ENCODE measurements at regions not wholly inside any gene's neighbourhood (a gene's known extent, or its start where the extent isn't known, plus 50 kb on each side); places are given as distances from the start of the nearest gene placed in this dataset.
"Not testable (repeated sequence)": the region's sequence is repeated elsewhere in the genome, so short reads cannot be mapped to it uniquely, and the experiment has no call there.

DNA sequence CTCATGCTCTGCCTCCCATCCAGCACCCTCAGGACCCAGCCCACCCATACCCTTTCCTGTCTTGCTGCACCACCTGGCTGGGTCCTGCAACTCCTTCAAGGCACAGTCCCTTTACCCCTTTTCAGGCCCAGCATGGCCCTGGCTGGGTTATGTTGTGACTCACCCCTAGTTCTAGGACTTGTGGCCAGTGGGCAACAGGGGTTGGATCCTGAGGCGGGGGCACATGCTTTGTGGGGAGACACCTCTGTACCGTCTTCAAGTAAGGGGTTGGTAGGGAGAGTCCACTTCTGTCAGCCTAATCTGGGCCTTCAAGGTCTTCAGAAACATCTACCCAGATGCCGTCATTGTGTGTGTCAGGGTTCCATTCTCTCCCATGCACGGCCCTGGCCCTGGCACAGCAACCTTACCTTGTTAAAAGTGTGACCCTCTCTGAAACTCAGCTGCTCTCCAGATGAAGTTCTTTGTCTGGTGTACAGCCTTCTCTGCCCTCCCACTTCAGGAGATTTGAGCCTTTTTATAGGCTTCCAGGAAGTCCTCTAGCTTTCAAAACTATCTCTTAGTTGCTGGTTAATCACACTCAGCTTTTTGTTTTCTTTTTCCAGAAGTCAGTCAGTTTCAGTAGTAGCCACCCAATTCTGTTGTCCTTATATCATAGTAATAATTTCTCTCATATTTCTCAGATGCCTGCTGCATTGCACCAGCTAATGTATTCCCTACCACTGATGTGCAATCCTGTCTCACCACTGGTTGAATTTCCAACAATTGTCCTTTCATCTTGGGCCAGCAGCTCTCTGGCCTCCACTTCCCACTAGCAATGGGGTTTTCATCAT, 107.3 kb downstream of the NRN1 start:
- DNase-seq (ENCODE audit: extremely low read depth in 1 of 11, low read depth in 9 of 11, low spot score in 4 of 11) = no peak

DNA sequence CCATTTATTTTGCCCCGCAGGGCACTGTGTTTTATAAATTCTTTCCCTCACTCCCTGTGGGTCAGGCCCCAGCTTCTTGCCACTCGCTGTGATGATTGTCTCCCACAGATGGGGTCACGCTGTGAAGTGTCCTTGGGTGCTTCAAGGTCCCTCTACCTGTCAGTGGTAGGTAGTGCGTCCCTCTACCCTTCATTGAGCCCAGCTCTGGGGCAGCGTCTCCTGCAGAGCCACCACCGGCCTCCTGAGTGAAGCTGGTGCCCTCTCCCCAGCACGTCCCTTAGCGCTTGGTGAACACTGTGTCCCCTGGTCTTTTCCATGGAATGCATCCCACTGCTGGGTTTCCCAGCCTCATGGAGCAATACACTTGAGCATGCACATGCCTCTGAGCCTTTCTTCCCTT, 108.2 kb downstream of the NRN1 start:
- DNase-seq (ENCODE audit: extremely low read depth in 1 of 11, low read depth in 9 of 11, low spot score in 4 of 11) = no peak

GRCh38 chr6:5898102-5898501, 108.6 kb downstream of the NRN1 start:
- DNase-seq (ENCODE audit: extremely low read depth in 1 of 11, low read depth in 9 of 11, low spot score in 4 of 11) = no peak

DNA sequence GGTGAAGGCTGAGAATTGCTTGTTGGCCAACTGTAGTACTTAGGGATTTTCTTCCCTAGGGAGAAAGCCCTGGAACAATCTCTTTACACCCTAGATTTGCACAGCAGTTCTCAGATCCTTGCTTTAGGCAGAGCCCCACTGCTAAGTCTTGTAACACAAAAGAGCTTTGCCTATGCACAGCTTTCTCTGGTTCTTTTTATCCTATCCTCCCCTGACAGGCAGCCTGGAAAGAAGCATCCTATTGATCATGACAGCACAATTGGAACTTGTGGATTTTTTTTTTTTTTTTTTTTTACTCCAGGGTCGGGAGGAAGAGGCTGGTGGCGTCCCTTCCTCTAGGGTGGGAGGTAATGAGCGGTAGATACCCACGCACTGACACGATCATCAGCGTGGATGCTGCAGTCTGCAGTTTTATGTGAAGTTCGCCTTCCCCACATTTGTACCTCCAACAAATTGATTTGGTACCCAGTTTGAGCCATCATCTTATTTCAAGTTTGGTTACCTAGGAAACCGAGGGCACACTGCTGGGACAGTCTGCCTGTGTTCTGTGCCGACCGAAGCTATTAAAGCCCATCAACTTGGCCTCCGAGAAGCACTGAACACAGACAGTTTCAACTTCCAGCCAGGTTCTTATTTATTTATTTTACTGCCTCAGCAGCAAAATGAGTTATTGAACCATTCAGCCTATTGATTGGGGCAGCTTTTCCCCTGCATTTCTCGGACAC, 110.1 kb downstream of the NRN1 start:
- DNase-seq (ENCODE audit: extremely low read depth in 1 of 11, low read depth in 9 of 11, low spot score in 4 of 11) = no peak

DNA sequence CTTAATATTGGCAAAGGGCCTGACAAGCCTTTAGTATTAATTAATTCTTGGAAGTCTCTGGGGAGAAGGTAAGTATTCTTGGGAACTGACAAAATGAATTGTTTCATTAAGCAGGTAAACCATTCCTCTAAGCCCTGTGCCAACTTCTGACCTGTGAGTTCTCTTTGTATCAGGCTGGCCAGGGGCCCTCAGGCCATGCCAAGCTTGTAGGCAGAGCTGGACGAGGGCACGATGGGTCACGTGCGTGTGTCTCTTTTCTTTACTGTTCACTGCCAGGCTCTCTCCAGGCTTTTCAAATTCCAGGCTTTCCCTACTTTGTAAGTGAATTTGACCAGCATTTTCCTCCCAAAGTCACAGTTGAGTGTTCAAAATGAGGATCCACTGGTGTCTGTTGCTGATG, 112.4 kb downstream of the NRN1 start:
- no peak for DNase-seq (ENCODE audit: extremely low read depth in 1 of 11, low read depth in 9 of 11, low spot score in 4 of 11)

GRCh38 chr6:5893295-5893694, 113.4 kb downstream of the NRN1 start:
- no peak for DNase-seq (ENCODE audit: extremely low read depth in 1 of 11, low read depth in 9 of 11, low spot score in 4 of 11)

GRCh38 chr6:5892669-5893068, 114.1 kb downstream of the NRN1 start:
- no peak for DNase-seq (ENCODE audit: extremely low read depth in 1 of 11, low read depth in 9 of 11, low spot score in 4 of 11)

DNA sequence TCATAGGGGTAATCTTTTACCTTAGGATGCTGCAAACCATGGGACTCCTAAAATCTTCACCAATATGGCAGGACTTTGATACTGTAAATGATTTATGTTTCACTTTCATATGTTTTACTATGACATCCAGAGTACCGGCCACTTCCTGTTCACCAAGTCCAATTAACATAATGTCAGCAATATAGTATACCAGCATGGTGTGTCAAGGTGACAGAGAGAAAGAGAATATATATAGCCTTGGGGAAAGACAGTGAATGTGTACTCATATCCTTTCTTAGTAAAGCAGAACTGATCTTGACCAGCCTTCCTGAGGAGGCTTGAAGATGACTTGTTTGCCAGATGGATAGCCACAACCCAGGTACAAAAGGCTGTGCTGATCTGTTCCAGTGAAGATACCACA, 127.9 kb downstream of the NRN1 start:
- no peak for DNase-seq (ENCODE audit: extremely low read depth in 1 of 11, low read depth in 9 of 11, low spot score in 4 of 11)

GRCh38 chr6:5876076-5876475, 130.6 kb downstream of the NRN1 start:
- DNase-seq (ENCODE audit: extremely low read depth in 1 of 11, low read depth in 9 of 11, low spot score in 4 of 11) = no peak

GRCh38 chr6:5873976-5874375, 132.7 kb downstream of the NRN1 start:
- not testable (repeated sequence) for DNase-seq (ENCODE audit: extremely low read depth in 1 of 11, low read depth in 9 of 11, low spot score in 4 of 11)

- DNase-seq (ENCODE audit: extremely low read depth in 1 of 11, low read depth in 9 of 11, low spot score in 4 of 11) = no peak
Measured at GRCh38 chr6:5871296-5871695, 135.4 kb downstream of the NRN1 start.

- DNase-seq (ENCODE audit: extremely low read depth in 1 of 11, low read depth in 9 of 11, low spot score in 4 of 11) = no peak
Measured at GRCh38 chr6:5869676-5870075, 137.0 kb downstream of the NRN1 start.

- no peak for DNase-seq (ENCODE audit: extremely low read depth in 1 of 11, low read depth in 9 of 11, low spot score in 4 of 11)
Measured at GRCh38 chr6:5869261-5869660, 137.5 kb downstream of the NRN1 start.

DNA sequence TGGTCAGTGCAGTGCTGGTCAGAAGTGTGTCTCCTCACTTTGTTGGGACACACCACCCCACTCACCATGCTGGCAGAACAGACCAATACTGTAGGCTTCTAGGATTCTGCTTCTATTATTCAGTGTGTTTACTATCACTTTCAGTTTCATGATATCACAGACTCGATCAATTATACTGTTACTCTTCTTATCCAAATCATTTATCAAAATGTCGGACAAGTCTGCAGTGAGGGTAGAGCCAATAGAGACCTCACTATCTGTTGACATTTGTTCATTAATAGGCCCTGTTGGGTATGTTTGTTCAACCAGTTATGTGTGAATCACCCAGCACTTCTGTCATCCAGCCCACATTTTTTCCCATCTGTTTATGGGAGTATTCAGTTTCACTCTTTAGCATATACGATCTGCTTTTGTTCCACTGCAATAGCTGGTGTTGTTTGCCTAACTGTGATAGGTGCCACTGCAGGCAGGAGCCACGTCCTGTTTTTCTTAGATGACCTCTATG, 140.1 kb downstream of the NRN1 start:
- DNase-seq (ENCODE audit: extremely low read depth in 1 of 11, low read depth in 9 of 11, low spot score in 4 of 11) = peak in 8 of 11 donors; percentile 26 to 68 (median 38)

DNA sequence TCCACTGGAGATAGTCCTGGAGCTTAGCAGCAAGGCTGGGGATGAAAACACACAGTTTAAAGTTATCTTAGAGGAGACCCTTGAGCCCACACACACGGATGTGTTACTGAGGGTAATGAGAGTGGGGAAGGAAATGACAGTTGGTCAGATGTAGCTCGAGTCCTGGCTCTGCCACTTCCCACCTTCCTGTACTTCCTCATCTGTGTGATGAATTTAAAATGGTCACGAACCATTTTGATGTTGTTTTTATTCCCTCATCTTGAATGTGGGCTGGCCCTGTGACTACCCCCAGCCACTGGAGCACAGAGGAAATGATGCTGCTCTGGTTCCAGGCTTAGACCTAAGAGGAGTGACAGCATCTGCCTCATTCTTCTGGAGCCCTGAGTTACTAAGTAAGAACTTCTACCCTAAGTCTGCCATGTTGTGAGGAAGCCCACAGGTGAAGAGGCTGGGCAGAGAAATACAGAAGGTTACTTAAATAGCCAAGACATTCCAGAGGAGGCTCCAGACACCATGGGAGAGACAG, 141.2 kb downstream of the NRN1 start:
- DNase-seq (ENCODE audit: extremely low read depth in 1 of 11, low read depth in 9 of 11, low spot score in 4 of 11) = no peak

GRCh38 chr6:5860849-5861248, 145.9 kb downstream of the NRN1 start:
- no peak for DNase-seq (ENCODE audit: extremely low read depth in 1 of 11, low read depth in 9 of 11, low spot score in 4 of 11)

- no peak for DNase-seq (ENCODE audit: extremely low read depth in 1 of 11, low read depth in 9 of 11, low spot score in 4 of 11)
Measured at GRCh38 chr6:5855787-5856470, 150.8 kb downstream of the NRN1 start.

GRCh38 chr6:5854899-5855298, 151.8 kb downstream of the NRN1 start:
- DNase-seq (ENCODE audit: extremely low read depth in 1 of 11, low read depth in 9 of 11, low spot score in 4 of 11) = no peak

- DNase-seq (ENCODE audit: extremely low read depth in 1 of 11, low read depth in 9 of 11, low spot score in 4 of 11) = peak in 10 of 11 donors; percentile 25 to 75 (median 62)
Measured at GRCh38 chr6:5851261-5851757, 155.4 kb downstream of the NRN1 start.

All from renal cortex interstitium (tissue), 11 donors.